ENCODE measurements at regions not wholly inside any gene's neighbourhood (a gene's known extent, or its start where the extent isn't known, plus 50 kb on each side); places are given as distances from the start of the nearest gene placed in this dataset.
"Not testable (repeated sequence)": the region's sequence is repeated elsewhere in the genome, so short reads cannot be mapped to it uniquely, and the experiment has no call there.

DNA sequence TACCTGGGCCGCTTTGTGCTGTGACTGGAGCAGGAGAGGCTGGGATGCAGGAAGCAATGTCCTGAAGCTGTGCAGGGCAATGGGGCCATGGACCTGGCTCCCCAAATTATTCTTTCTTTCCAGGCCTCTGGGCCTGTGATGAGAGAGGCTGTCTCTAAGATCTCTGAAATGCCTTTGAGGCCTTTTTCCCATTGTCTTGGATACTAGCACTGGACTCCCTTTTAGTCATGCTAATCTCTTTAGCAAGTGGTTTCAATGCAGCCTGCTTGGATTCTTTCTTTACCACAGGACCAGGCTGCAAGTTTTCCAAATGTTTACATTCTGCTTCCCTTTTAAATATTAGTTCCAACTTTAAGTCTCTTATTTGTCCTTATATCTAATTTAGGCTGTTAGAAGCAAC is 64.8 kb upstream of the SGO1 start:
- DNase-seq = no peak
- Histone ChIP-seq H3K4me1 (ENCODE audit: control insufficient read depth, insufficient read depth, low read length, poor library complexity, severe bottlenecking) (no peaks in the 10 kb centered on the region), H3K27ac (ENCODE audit: insufficient read depth, low read length, poor library complexity, severe bottlenecking) (no peak overlapping the region), H3K4me3 (ENCODE audit: insufficient read depth, low read depth, low read length, poor library complexity, severe bottlenecking) (no peak overlapping the region), H3K27me3 (replicated peaks; ENCODE audit: control insufficient read depth, insufficient read depth, low read length, poor library complexity, severe bottlenecking) (no peaks in the 10 kb centered on the region), H3K36me3 (ENCODE audit: control insufficient read depth, insufficient read depth, low read length) (no peaks in the 10 kb centered on the region), H3K9me3 (ENCODE audit: control insufficient read depth, low read length) (no peaks in the 10 kb centered on the region)

DNA sequence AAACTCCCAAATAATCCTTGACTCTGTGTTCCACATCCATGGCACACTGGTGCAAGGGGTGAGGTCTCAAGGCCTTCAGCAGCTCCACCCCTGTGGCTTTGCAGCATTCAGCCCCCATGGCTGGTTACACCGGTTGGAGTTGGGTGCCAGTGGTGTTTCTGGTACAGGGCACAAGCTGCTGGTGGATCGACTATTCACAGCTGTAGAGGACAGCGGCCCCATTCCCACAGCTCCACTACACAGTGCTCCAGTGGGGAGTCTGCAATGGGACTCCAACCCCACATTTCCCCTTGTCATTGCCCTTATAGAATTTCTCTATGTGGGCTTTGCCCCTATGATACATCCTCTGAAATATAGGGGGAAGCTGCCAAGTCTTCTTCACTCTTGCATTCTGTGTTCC is 64.3 kb upstream of the SGO1 start:
- Histone ChIP-seq H3K36me3 (ENCODE audit: control insufficient read depth, insufficient read depth, low read length) (no peaks in the 10 kb centered on the region), H3K4me1 (ENCODE audit: control insufficient read depth, insufficient read depth, low read length, poor library complexity, severe bottlenecking) (no peaks in the 10 kb centered on the region)
- DNase-seq = no peak

DNA sequence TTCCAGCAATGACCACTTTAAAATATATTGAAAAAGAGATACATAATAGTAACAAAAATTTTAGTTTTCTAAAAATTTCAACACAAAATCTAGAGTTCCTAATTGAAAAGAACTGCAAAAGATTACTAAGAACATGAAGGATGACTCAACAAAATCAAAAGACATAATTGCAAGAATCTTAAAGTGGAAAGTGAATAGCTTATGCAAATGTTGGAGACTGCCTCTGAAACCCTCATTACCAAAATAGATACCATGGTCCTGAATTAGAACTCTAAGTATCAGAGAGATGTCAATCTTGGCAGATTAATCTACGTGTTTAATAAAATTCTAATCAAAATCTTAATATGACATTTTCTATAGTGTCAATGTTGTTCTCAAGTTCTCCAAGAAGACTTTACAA is 60.7 kb upstream of the SGO1 start:
- H3K4me3 ChIP-seq (ENCODE audit: insufficient read depth, low read depth, low read length, poor library complexity, severe bottlenecking) = no peak overlapping the region
- no peaks in the 10 kb centered on the region for H3K36me3 ChIP-seq (ENCODE audit: control insufficient read depth, insufficient read depth, low read length)
- DNase-seq = no peak
- no peaks in the 10 kb centered on the region for H3K9me3 ChIP-seq (ENCODE audit: control insufficient read depth, low read length)
- no peak overlapping the region for H3K27ac ChIP-seq (ENCODE audit: insufficient read depth, low read length, poor library complexity, severe bottlenecking)
- H3K27me3 ChIP-seq (replicated peaks; ENCODE audit: control insufficient read depth, insufficient read depth, low read length, poor library complexity, severe bottlenecking) = no peaks in the 10 kb centered on the region
- no peaks in the 10 kb centered on the region for H3K4me1 ChIP-seq (ENCODE audit: control insufficient read depth, insufficient read depth, low read length, poor library complexity, severe bottlenecking)

More for the DNA sequence above, 64.3 kb upstream of the SGO1 start:
- no peaks in the 10 kb centered on the region for H3K9me3 ChIP-seq (ENCODE audit: control insufficient read depth, low read length)
- no peaks in the 10 kb centered on the region for H3K27me3 ChIP-seq (replicated peaks; ENCODE audit: control insufficient read depth, insufficient read depth, low read length, poor library complexity, severe bottlenecking)
- H3K27ac ChIP-seq (ENCODE audit: insufficient read depth, low read length, poor library complexity, severe bottlenecking) = no peak overlapping the region
- H3K4me3 ChIP-seq (ENCODE audit: insufficient read depth, low read depth, low read length, poor library complexity, severe bottlenecking) = no peak overlapping the region

DNA sequence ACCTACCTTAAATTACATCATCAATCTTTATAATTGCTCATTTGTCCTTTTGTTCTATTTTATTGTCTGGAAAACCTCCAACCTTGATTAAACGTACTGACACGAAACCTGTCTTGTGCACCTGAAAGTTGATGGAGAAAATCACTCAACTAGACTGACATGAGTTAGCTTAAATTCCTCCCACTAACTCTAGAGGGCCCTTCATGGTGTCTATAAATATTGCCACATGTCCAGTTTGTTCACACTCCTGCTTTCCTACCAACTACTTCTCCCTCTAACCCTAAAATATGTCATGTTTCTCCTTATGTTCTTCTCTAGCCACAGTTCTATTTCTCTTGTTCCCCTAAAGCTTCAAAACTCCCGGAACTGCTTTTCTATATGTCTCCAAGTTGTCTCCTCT is 59.8 kb upstream of the SGO1 start:
- Histone ChIP-seq H3K9me3 (ENCODE audit: control insufficient read depth, low read length) (no peaks in the 10 kb centered on the region), H3K27me3 (replicated peaks; ENCODE audit: control insufficient read depth, insufficient read depth, low read length, poor library complexity, severe bottlenecking) (no peaks in the 10 kb centered on the region), H3K4me1 (ENCODE audit: control insufficient read depth, insufficient read depth, low read length, poor library complexity, severe bottlenecking) (no peaks in the 10 kb centered on the region), H3K36me3 (ENCODE audit: control insufficient read depth, insufficient read depth, low read length) (no peaks in the 10 kb centered on the region), H3K27ac (ENCODE audit: insufficient read depth, low read length, poor library complexity, severe bottlenecking) (no peak overlapping the region), H3K4me3 (ENCODE audit: insufficient read depth, low read depth, low read length, poor library complexity, severe bottlenecking) (no peak overlapping the region)
- DNase-seq = no peak

- H3K27me3 ChIP-seq (replicated peaks; ENCODE audit: control insufficient read depth, insufficient read depth, low read length, poor library complexity, severe bottlenecking) = no peaks in the 10 kb centered on the region
- H3K4me3 ChIP-seq (ENCODE audit: insufficient read depth, low read depth, low read length, poor library complexity, severe bottlenecking) = no peak overlapping the region
- DNase-seq = no peak
- no peak overlapping the region for H3K27ac ChIP-seq (ENCODE audit: insufficient read depth, low read length, poor library complexity, severe bottlenecking)
- no peaks in the 10 kb centered on the region for H3K9me3 ChIP-seq (ENCODE audit: control insufficient read depth, low read length)
- H3K36me3 ChIP-seq (ENCODE audit: control insufficient read depth, insufficient read depth, low read length) = no peaks in the 10 kb centered on the region
- H3K4me1 ChIP-seq (ENCODE audit: control insufficient read depth, insufficient read depth, low read length, poor library complexity, severe bottlenecking) = no peaks in the 10 kb centered on the region
Measured at GRCh38 chr3:20240154-20240883, 54.3 kb upstream of the SGO1 start.

GRCh38 chr3:20238199-20238598 is 52.2 kb upstream of the SGO1 start:
- not testable (repeated sequence) for H3K36me3 ChIP-seq (ENCODE audit: control insufficient read depth, insufficient read depth, low read length); H3K27ac ChIP-seq (ENCODE audit: insufficient read depth, low read length, poor library complexity, severe bottlenecking); DNase-seq; H3K4me1 ChIP-seq (ENCODE audit: control insufficient read depth, insufficient read depth, low read length, poor library complexity, severe bottlenecking); H3K27me3 ChIP-seq (replicated peaks; ENCODE audit: control insufficient read depth, insufficient read depth, low read length, poor library complexity, severe bottlenecking); H3K4me3 ChIP-seq (ENCODE audit: insufficient read depth, low read depth, low read length, poor library complexity, severe bottlenecking); H3K9me3 ChIP-seq (ENCODE audit: control insufficient read depth, low read length)

DNA sequence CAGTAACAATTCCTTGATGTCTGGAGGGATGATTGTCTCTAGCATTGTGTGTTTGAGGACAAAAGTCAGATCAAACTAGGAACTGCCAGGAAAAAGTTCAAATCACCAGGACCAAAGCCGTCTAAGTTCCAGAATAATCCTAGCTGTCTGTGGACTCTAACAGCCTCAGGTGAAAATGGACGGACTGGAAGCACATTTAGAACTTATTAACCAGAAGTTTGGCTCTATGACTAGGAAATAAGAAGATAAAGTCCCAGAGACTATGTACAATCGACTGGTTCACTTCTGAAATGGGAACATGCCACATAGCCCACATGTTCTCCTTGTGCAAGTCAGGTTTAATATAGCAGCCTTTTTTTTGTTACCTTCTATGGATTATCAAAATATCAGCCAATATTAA is 50.6 kb upstream of the SGO1 start:
- no peaks in the 10 kb centered on the region for H3K27me3 ChIP-seq (replicated peaks; ENCODE audit: control insufficient read depth, insufficient read depth, low read length, poor library complexity, severe bottlenecking)
- H3K4me3 ChIP-seq (ENCODE audit: insufficient read depth, low read depth, low read length, poor library complexity, severe bottlenecking) = no peak overlapping the region
- H3K4me1 ChIP-seq (ENCODE audit: control insufficient read depth, insufficient read depth, low read length, poor library complexity, severe bottlenecking) = no peaks in the 10 kb centered on the region
- H3K36me3 ChIP-seq (ENCODE audit: control insufficient read depth, insufficient read depth, low read length) = no peaks in the 10 kb centered on the region
- no peaks in the 10 kb centered on the region for H3K9me3 ChIP-seq (ENCODE audit: control insufficient read depth, low read length)
- DNase-seq = no peak
- no peak overlapping the region for H3K27ac ChIP-seq (ENCODE audit: insufficient read depth, low read length, poor library complexity, severe bottlenecking)

Measured in effector memory CD4-positive, alpha-beta T cell (primary cell).